Caco-2 (cell line): ENCODE measurements at regions not wholly inside any gene's neighbourhood (a gene's known extent, or its start where the extent isn't known, plus 50 kb on each side); places are given as distances from the start of the nearest gene placed in this dataset.
"Not testable (repeated sequence)": the region's sequence is repeated elsewhere in the genome, so short reads cannot be mapped to it uniquely, and the experiment has no call there.

Experiments used
- BruUV-seq: library from RNA; stranded (reverse); fragments of 400-500 nt; replicated peaks from 2 replicates; lab custom pipeline; 2021; lab: Mats Ljungman, UMichigan
- CTCF ChIA-PET: fragments of 300-600 bp; sonication (Branson Sonifier 250); formaldehyde crosslinking; loops from one replicate; lab custom pipeline; 2022; ENCODE audit warnings: antibody characterized with exemption; lab: Charles Lee
- POLR2A ChIA-PET: fragments of 300-600 bp; sonication (Branson Sonifier 250); formaldehyde crosslinking; loops from one replicate; lab custom pipeline; 2022; ENCODE audit warnings: antibody characterized with exemption; lab: Charles Lee
- DNase-seq, 2 experiments: peaks; one replicate each; pipeline versions ENCODE4 v3.0.0 to v3.0.0-alpha.2; 2020 to 2022
- H3K27me3 ChIP-seq: replicated peaks from 2 replicates; pipeline ENCODE4 v1.6.0; 2011; ENCODE audit warnings: low read length; ENCODE audit not compliant: control insufficient read depth, insufficient read depth
- H3K36me3 ChIP-seq: 2 replicates; pipeline ENCODE4 v1.5.1; 2011; ENCODE audit warnings: low read length; ENCODE audit not compliant: control insufficient read depth, insufficient read depth
- H3K4me1 ChIP-seq: fragments of 250-450 bp; sonication (Bioruptor Pico); 2 replicates; pipeline ENCODE4 v1.5.1; 2020; ENCODE audit warnings: mild to moderate bottlenecking
- H3K4me3 ChIP-seq: 2 replicates; pipeline ENCODE4 v1.5.1; 2011; ENCODE audit warnings: low read depth, mild to moderate bottlenecking, control low read depth, low read length
- H3K9me3 ChIP-seq: fragments of 250-450 bp; sonication (Bioruptor Pico); 2 replicates; pipeline ENCODE4 v1.5.1; 2020; ENCODE audit warnings: mild to moderate bottlenecking, moderate library complexity
- H3K27ac Mint-ChIP-seq: one replicate; pipeline ENCODE4 v1.8.0; 2022; ENCODE audit warnings: mixed read lengths; ENCODE audit not compliant: unreplicated experiment
- H3K27me3 Mint-ChIP-seq: one replicate; pipeline ENCODE4 v1.8.0; 2022; ENCODE audit warnings: mixed read lengths; ENCODE audit not compliant: insufficient read depth, unreplicated experiment
- H3K36me3 Mint-ChIP-seq: one replicate; pipeline ENCODE4 v1.8.0; 2022; ENCODE audit warnings: mild to moderate bottlenecking, mixed read lengths; ENCODE audit not compliant: insufficient read depth, unreplicated experiment
- H3K4me1 Mint-ChIP-seq: one replicate; pipeline ENCODE4 v1.8.0; 2022; ENCODE audit warnings: low read depth, mixed read lengths; ENCODE audit not compliant: unreplicated experiment
- H3K4me3 Mint-ChIP-seq: one replicate; pipeline ENCODE4 v1.8.0; 2022; ENCODE audit warnings: mild to moderate bottlenecking, moderate library complexity, mixed read lengths; ENCODE audit not compliant: unreplicated experiment
- H3K9me3 Mint-ChIP-seq: one replicate; pipeline ENCODE4 v1.8.0; 2022; ENCODE audit warnings: mixed read lengths; ENCODE audit not compliant: unreplicated experiment
- CTCF ChIP-seq, 2 experiments: fragments of 200-600 bp in 1 of 2; IDR thresholded peaks; 1 replicate in 1 of 2; 2 replicates in 1 of 2; pipeline versions ENCODE4 v1.5.1 to v1.8.0; 2011 to 2022; ENCODE audit warnings: antibody characterized with exemption in 1 of 2, control low read depth in 1 of 2, inconsistent platforms in 1 of 2, low read depth in 1 of 2, low read length in 1 of 2, mild to moderate bottlenecking in 1 of 2, moderate library complexity in 1 of 2; ENCODE audit not compliant: insufficient read depth in 1 of 2, severe bottlenecking in 1 of 2, unreplicated experiment in 1 of 2
- intact Hi-C: fragments of 100-400 bp; cut with micrococcal nuclease; formaldehyde crosslinking; loops from one replicate; pipeline ENCODE4 v1.10.0; 2022; ENCODE audit not compliant: unreplicated experiment

GRCh38 chrX:55867181-55867651 lies 149.7 kb downstream of the RRAGB start:
- Mint-ChIP-seq H3K27ac (peak overlapping the region; percentile 49), H3K4me3 (no peak overlapping the region), H3K9me3 (no peaks in the 10 kb centered on the region), H3K36me3 (peaks cover 6% of the 10 kb centered on the region), H3K4me1 (peaks cover 8% of the 10 kb centered on the region), H3K27me3 (no peaks in the 10 kb centered on the region)
- intact Hi-C loops: loop anchor here (1.0 kb wide), 1 partner anchor 28 kb away; no protein-coding TSS in a partner anchor
- H3K36me3 ChIP-seq: no peaks in the 10 kb centered on the region
- peaks cover 7% of the 10 kb centered on the region for H3K4me1 ChIP-seq
- no peak overlapping the region for H3K4me3 ChIP-seq
- CTCF ChIA-PET: no interaction called here
- peak; percentile 1 to 31 for DNase-seq
- POLR2A ChIA-PET: no interaction called here
- no peaks in the 10 kb centered on the region for H3K9me3 ChIP-seq
- no peak for TF ChIP-seq CTCF (IDR thresholded peaks at IDR 0.05; ENCODE audit: insufficient read depth in 1 of 2, low read depth in 1 of 2, low read length in 1 of 2, severe bottlenecking in 1 of 2, unreplicated experiment in 1 of 2)
- BruUV-seq: no TSS peak
- H3K27me3 ChIP-seq: no peaks in the 10 kb centered on the region

GRCh38 chrX:55867708-55868107 lies 150.2 kb downstream of the RRAGB start:
- TF ChIP-seq CTCF (IDR thresholded peaks at IDR 0.05; ENCODE audit: insufficient read depth in 1 of 2, low read depth in 1 of 2, low read length in 1 of 2, severe bottlenecking in 1 of 2, unreplicated experiment in 1 of 2): no peak
- no peak for DNase-seq
- Histone ChIP-seq H3K27me3 (no peaks in the 10 kb centered on the region), H3K4me1 (peaks cover 7% of the 10 kb centered on the region), H3K9me3 (no peaks in the 10 kb centered on the region), H3K36me3 (no peaks in the 10 kb centered on the region), H3K4me3 (no peak overlapping the region)
- no TSS peak for BruUV-seq
- no peak overlapping the region for H3K27ac Mint-ChIP-seq
- H3K9me3 Mint-ChIP-seq: no peaks in the 10 kb centered on the region
- intact Hi-C loops: loop anchor here (1.0 kb wide), 1 partner anchor 28 kb away; no protein-coding TSS in a partner anchor
- H3K36me3 Mint-ChIP-seq: peaks cover 6% of the 10 kb centered on the region
- ChIA-PET CTCF (no interaction called here), POLR2A (no interaction called here)
- peaks cover 8% of the 10 kb centered on the region for H3K4me1 Mint-ChIP-seq
- H3K4me3 Mint-ChIP-seq: no peak overlapping the region
- H3K27me3 Mint-ChIP-seq: no peaks in the 10 kb centered on the region

- ChIA-PET CTCF (no interaction called here), POLR2A (no interaction called here)
- BruUV-seq: no TSS peak
Observed at GRCh38 chrX:55874807-55875206, 157.3 kb downstream of the RRAGB start.

GRCh38 chrX:55883541-55883940 lies 166.0 kb downstream of the RRAGB start:
- H3K9me3 ChIP-seq, H3K36me3 ChIP-seq, DNase-seq, H3K4me3 ChIP-seq, H3K27ac Mint-ChIP-seq, POLR2A ChIA-PET, CTCF ChIA-PET, H3K27me3 Mint-ChIP-seq, BruUV-seq, intact Hi-C loops, H3K9me3 Mint-ChIP-seq, H3K27me3 ChIP-seq, H3K4me3 Mint-ChIP-seq, H3K36me3 Mint-ChIP-seq, H3K4me1 ChIP-seq, H3K4me1 Mint-ChIP-seq: not testable (repeated sequence)

More at GRCh38 chrX:55874807-55875206, 157.3 kb downstream of the RRAGB start:
- H3K27me3 ChIP-seq: no peaks in the 10 kb centered on the region
- no peak for DNase-seq
- Mint-ChIP-seq H3K27me3 (no peaks in the 10 kb centered on the region), H3K36me3 (no peaks in the 10 kb centered on the region), H3K4me1 (peaks cover 1% of the 10 kb centered on the region), H3K4me3 (no peak overlapping the region), H3K9me3 (no peaks in the 10 kb centered on the region), H3K27ac (no peak overlapping the region)
- H3K4me3 ChIP-seq: no peak overlapping the region
- TF ChIP-seq CTCF (IDR thresholded peaks at IDR 0.05; ENCODE audit: insufficient read depth in 1 of 2, low read depth in 1 of 2, low read length in 1 of 2, severe bottlenecking in 1 of 2, unreplicated experiment in 1 of 2): no peak
- no peaks in the 10 kb centered on the region for H3K9me3 ChIP-seq
- H3K36me3 ChIP-seq: no peaks in the 10 kb centered on the region
- intact Hi-C loops: no loop called here
- no peaks in the 10 kb centered on the region for H3K4me1 ChIP-seq
